Fibroblast of skin of right quadriceps (primary cell): ENCODE measurements at regions not wholly inside any gene's neighbourhood (a gene's known extent, or its start where the extent isn't known, plus 50 kb on each side); places are given as distances from the start of the nearest gene placed in this dataset.
"Not testable (repeated sequence)": the region's sequence is repeated elsewhere in the genome, so short reads cannot be mapped to it uniquely, and the experiment has no call there.

Experiments
- DNase-seq: peaks from one replicate; pipeline ENCODE4 v3.0.0-alpha.2; 2013

- DNase-seq: no peak
These were observed 386.8 kb downstream of the TMEM121 start for GRCh38 chr14:105913221-105913620.

- DNase-seq: no peak
These were observed 387.5 kb downstream of the TMEM121 start for GRCh38 chr14:105913861-105914260.

DNA sequence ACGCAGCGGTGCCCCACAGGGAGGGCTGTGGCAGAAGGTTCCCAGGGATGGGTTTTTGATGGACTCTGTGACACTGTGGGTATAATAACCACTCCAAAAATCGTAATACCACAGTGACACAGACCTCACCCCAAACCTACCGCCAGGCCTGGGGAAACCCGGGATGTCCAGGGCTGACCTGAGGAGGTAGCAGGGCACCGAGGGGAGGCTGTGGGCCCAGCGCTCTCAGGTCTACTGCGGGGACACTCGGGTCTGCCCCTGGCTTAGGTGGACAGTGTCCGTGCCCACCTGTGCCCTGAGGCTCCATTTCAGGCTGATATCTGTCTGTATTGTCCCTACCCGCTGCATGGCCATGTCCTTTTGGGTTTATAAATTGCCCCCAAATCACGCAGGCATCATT is 387.9 kb downstream of the TMEM121 start:
- not testable (repeated sequence) for DNase-seq

GRCh38 chr14:105914738-105915385 is 388.5 kb downstream of the TMEM121 start:
- DNase-seq: no peak

DNA sequence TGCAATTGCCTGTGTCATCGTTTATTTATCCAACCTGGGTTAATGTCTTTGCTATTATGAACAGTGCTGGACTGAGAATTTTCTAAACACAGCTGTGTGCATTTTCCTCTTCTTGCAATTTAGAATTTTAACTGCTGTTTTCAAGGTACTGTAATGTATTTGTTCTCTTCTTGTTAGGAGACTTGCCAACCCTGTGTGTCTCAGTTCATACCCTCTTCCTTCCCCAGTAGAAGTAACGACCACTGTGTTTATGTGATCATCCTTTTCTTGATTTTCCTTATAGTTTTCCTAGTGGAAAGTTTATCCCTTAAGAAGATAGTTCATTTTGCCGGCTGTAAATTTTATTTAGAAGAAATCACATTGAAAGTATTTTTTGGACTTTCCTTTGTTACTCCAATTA is 389.2 kb downstream of the TMEM121 start:
- DNase-seq: not testable (repeated sequence)

DNA sequence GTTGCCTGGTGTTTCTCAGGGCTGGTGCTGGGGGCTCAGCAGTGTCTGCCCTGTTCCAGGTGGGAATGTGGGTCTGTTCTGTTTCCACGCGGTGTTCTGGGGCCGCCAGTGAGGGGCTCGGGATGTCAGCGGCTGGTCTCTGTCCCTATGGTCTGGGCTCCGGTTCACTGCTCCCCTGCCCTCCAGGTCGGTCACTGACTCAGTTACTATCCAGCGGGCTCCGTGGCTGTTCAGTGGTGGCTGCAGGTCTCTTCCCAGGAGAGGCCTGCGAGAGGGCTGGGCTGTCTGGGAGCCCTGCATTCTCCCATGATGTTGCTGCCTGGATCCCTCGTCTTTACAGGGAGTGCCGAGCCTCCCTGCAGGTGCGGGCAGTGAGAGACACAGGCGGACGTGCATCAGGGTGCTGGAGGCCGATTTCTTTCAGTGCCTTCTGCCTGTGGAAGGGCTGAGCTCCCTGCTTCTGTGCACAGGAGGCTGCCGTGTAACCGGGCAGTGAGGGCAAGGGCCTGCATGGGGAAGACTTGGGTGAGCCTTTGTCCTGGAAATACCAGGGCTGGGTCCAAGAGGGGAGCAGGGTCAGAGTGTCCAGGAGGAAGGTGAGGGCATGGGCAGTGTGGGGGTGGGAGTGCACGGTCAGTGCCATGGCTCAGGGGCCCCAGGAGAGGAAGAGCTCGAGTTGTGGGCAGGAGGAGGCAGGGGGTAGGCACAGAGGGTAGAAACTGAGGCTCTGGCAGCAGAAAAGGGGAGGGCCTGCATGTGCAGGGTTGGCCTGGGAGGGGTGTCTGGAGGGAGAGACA is 391.0 kb downstream of the TMEM121 start:
- not testable (repeated sequence) for DNase-seq

DNA sequence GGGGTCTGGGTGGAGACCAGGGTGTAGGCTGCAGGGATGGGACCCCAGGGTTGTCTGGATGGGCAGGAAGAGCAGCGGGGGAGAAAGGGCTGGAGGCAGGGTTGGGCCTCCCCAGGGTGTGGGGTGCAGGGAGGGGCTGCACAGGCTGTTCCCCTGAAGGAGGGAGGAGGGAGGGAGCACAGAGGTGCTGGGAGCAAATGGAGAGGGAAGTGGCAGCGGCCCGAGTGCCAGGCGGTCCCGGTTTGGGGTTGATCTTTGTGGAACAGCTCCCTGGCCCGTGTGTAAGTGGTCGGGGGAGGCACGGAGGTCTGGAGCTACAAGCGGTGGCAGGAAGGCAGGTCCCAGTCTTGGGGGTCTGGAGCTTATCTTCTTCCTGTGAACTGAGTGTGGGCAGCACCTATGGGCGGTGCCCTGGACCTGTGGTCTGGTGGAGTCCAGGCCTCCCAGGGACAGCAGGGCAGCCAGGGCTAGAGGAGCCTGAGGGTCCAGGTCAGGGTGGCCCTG is 391.6 kb downstream of the TMEM121 start:
- DNase-seq: no peak

GRCh38 chr14:105918496-105919262 is 392.3 kb downstream of the TMEM121 start:
- DNase-seq: no peak

- DNase-seq: no peak
These were observed 393.2 kb downstream of the TMEM121 start for GRCh38 chr14:105919458-105920150.

- not testable (repeated sequence) for DNase-seq
These were observed 393.8 kb downstream of the TMEM121 start for GRCh38 chr14:105920151-105920700.

DNA sequence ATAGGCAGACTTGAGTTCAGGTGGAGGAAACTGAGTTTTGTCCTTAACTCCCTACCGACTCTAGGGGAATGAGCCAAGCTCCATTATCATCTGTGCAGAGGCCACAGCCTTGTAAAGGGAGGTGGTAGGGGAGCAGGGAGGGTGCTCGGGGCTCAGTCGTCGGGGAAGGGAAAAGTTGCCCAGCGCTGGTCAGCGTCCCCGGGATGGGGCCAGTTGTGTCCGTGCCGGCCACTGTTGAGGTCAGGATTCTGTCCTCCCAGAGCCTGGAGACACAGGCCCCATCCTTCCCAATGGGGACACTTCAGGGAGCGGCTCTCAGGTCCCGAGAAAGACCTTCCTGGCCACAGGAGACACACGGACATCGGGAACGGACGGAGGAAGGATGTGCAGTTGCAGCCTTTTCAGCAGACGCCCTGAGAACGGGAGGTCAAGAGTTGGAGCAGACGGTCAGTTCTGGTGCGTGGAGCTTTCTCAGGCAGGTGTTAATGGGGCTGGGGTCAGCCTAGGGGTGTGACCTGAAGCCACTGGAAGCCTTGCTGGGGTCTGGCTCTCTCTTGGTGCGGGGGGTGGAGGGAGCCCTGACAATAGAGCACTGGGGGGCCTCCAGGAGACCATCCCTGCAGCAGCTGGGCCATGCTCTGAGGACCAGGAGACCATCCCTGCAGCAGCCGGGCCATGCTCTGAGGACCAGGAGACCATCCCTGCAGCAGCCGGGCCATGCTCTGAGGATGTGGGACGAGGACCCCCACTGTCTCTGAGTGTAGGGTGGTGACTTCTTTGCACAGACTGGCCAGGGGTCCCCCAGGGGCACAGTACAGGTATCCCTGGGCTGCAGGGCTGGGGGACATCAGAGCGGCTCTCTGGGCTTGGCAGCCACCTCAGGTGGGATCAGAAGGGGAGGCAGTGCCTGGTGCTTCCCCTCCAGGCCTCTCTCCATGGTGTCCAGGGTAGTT is 394.7 kb downstream of the TMEM121 start:
- DNase-seq: not testable (repeated sequence)

GRCh38 chr14:105921781-105922180 is 395.4 kb downstream of the TMEM121 start:
- DNase-seq: not testable (repeated sequence)

DNA sequence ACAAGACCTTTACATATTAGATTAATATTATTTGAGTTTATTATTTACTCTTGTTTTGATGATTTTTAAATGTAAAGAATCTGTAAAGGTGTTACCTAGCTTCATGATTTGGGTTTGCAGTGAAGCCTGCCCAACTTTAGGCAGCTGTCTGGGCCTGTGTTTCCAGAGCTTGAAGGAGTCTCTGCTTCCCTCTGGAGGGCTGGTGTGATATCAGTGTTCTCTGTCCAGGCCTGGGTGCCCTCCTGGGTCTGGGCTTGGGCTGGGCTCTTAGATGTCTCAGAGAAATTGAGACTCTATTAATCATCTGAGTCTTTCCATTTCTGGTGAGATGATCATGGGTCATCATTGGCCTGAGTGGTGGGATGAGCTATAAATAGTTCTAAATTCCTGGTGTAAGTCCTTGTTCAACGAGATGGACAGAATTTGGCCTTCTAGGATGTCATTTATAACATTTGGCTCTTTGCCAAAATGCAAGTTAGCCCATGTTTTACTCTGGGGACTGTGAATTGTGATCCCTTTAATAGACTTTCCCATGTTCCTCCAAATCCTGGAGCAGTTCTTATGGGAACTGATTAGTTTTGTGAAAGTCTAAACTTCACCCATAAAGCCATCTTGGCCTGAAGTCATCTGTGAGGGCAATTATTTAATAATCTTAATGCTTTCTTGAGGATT is 397.3 kb downstream of the TMEM121 start:
- not testable (repeated sequence) for DNase-seq

- no peak for DNase-seq
These were observed 398.7 kb downstream of the TMEM121 start for GRCh38 chr14:105924951-105925591.

- no peak for DNase-seq
These were observed 399.4 kb downstream of the TMEM121 start for GRCh38 chr14:105925615-105926372.

GRCh38 chr14:105926373-105927095 is 400.2 kb downstream of the TMEM121 start:
- no peak for DNase-seq

DNA sequence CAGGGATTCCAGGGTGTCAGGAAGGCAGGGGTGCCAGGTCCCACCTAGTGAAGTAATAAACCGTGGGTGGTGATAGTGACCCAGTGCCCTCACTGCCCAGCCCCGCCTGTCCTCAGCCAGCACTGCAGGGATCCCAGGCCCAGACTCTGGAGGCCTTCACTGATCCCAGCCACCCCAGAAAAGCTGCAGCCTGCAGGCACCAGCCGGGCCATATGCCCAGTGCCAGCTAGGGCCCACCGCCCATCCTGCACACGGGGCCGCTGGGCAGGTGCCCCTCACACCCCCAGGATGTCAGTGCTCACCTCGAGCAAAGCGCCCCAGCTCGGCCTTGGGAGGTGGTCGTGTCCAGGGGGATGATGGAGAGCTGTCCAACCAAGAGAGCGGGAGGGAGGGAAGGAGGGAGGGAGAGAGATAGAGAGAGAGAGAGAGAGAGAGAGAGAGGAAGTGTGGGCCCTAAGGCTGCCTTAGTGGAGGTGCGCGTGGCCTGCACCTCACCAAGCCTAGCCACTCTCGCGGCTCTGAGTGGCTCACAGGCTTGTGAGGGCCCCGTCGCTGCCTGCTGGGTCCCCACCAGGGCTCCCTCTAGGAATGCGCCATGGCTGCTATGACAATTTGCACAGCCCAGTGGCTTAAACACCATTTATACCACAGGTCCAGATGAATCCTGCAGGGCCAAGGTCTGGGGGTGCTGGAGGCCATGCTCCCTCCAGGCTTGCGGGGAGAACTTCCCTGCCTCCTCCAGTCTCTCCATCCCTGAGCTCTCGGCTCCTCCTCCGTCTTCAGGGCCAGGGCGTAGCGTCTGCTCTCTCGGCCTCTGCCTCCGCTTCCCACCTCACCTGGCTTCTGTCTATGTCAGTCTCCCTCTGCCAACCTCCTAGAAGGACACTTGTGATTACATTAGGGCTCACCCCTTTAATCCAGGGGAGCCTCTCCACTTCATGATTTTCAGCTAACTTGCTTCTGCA is 401.0 kb downstream of the TMEM121 start:
- DNase-seq: no peak
